ENCODE measurements at regions not wholly inside any gene's neighbourhood (a gene's known extent, or its start where the extent isn't known, plus 50 kb on each side); places are given as distances from the start of the nearest gene placed in this dataset.

DNA sequence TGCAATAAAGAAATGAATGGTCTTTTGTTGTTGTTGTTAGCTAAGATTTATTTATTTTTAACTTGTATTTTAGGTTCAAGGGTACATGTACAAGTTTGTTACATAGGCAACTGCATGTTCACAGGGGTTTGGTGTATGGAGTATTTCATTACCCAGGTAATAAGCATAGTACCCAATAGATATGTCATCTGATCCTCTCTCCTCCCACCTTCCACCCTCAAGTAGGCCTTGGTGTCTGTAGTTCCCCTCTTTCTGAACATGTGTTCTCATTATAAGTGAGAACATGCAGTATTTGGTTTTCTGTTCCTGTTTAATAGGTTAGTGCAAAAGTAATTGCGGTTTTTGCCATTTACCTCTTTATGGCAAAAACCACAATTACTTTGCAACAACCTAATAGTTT, 554.1 kb downstream of the TBC1D4 start:
- TF ChIP-seq, protein P1, sequence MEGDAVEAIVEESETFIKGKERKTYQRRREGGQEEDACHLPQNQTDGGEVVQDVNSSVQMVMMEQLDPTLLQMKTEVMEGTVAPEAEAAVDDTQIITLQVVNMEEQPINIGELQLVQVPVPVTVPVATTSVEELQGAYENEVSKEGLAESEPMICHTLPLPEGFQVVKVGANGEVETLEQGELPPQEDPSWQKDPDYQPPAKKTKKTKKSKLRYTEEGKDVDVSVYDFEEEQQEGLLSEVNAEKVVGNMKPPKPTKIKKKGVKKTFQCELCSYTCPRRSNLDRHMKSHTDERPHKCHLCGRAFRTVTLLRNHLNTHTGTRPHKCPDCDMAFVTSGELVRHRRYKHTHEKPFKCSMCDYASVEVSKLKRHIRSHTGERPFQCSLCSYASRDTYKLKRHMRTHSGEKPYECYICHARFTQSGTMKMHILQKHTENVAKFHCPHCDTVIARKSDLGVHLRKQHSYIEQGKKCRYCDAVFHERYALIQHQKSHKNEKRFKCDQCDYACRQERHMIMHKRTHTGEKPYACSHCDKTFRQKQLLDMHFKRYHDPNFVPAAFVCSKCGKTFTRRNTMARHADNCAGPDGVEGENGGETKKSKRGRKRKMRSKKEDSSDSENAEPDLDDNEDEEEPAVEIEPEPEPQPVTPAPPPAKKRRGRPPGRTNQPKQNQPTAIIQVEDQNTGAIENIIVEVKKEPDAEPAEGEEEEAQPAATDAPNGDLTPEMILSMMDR (IDR thresholded peaks at IDR 0.05; ENCODE audit: borderline replicate concordance, extremely low read depth, insufficient read depth): no peak

DNA sequence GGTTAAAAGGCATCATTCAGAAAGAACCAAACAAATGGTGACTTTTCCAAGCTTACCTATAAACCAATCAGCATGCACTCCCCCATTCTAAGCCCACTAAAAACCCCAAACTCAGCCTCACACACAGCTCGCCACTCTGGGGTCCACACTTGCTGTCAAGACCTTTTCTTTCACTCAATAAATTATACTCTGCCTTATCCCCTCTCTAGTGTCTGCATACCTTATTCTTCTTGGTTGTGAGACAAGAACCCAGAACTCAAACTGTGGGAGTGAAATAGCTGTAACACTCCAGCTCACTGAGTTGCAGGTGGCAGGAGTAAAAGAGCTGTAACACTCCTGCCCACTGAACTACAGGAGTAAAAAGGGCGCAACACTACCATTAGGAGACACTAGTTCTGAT, 559.0 kb downstream of the TBC1D4 start:
- DNase-seq (no peak), FAIRE-seq (no peak)
- H3K27me3 ChIP-seq (ENCODE audit: control insufficient read depth, insufficient read depth, low read length): no peaks in the 10 kb centered on the region
- H3K9ac ChIP-seq (ENCODE audit: low read length in 3 of 3): no peak overlapping the region
- intact Hi-C loops (cut with DNase I): no loop called here
- TF ChIP-seq, protein P1 (IDR thresholded peaks at IDR 0.05; ENCODE audit: borderline replicate concordance, extremely low read depth, insufficient read depth): no peak
- H3K4me1 ChIP-seq (ENCODE audit: control insufficient read depth in 2 of 3, insufficient read depth in 2 of 3, low read depth in 1 of 3, low read length in 3 of 3): no peaks in the 10 kb centered on the region
- H3K9me3 ChIP-seq (ENCODE audit: control insufficient read depth in 2 of 3, insufficient read depth in 1 of 3, low read length in 3 of 3): peaks cover 0 to 16% (median 5%) of the 10 kb centered on the region in 3 donors
- H3K36me3 ChIP-seq (ENCODE audit: control insufficient read depth in 2 of 3, insufficient read depth in 3 of 3, low read length in 3 of 3): no peaks in the 10 kb centered on the region
- H3K4me3 ChIP-seq (ENCODE audit: low read length in 3 of 3): no peak overlapping the region
- no peak overlapping the region for H3K27ac ChIP-seq (ENCODE audit: low read depth in 2 of 2, low read length in 2 of 2)

More for the DNA sequence above, 554.1 kb downstream of the TBC1D4 start:
- Histone ChIP-seq H3K27me3 (ENCODE audit: control insufficient read depth, insufficient read depth, low read length) (no peaks in the 10 kb centered on the region), H3K4me1 (ENCODE audit: control insufficient read depth in 2 of 3, insufficient read depth in 2 of 3, low read depth in 1 of 3, low read length in 3 of 3) (no peaks in the 10 kb centered on the region), H3K9ac (ENCODE audit: low read length in 3 of 3) (no peak overlapping the region), H3K27ac (ENCODE audit: low read depth in 2 of 2, low read length in 2 of 2) (no peak overlapping the region), H3K9me3 (ENCODE audit: control insufficient read depth in 2 of 3, insufficient read depth in 1 of 3, low read length in 3 of 3) (peaks cover 0 to 13% (median 4%) of the 10 kb centered on the region in 3 donors), H3K36me3 (ENCODE audit: control insufficient read depth in 2 of 3, insufficient read depth in 3 of 3, low read length in 3 of 3) (no peaks in the 10 kb centered on the region), H3K4me3 (ENCODE audit: low read length in 3 of 3) (no peak overlapping the region)
- FAIRE-seq (no peak), DNase-seq (no peak)
- intact Hi-C loops (cut with DNase I): no loop called here

- Histone ChIP-seq H3K9ac (ENCODE audit: low read length in 3 of 3) (no peak overlapping the region), H3K4me1 (ENCODE audit: control insufficient read depth in 2 of 3, insufficient read depth in 2 of 3, low read depth in 1 of 3, low read length in 3 of 3) (no peaks in the 10 kb centered on the region), H3K4me3 (ENCODE audit: low read length in 3 of 3) (no peak overlapping the region), H3K9me3 (ENCODE audit: control insufficient read depth in 2 of 3, insufficient read depth in 1 of 3, low read length in 3 of 3) (peaks cover 0 to 7% (median 3%) of the 10 kb centered on the region in 3 donors), H3K27me3 (ENCODE audit: control insufficient read depth, insufficient read depth, low read length) (no peaks in the 10 kb centered on the region), H3K36me3 (ENCODE audit: control insufficient read depth in 2 of 3, insufficient read depth in 3 of 3, low read length in 3 of 3) (no peaks in the 10 kb centered on the region), H3K27ac (ENCODE audit: low read depth in 2 of 2, low read length in 2 of 2) (no peak overlapping the region)
- FAIRE-seq (no peak), DNase-seq (no peak)
- intact Hi-C loops (cut with DNase I): no loop called here
- TF ChIP-seq, protein P1 (IDR thresholded peaks at IDR 0.05; ENCODE audit: borderline replicate concordance, extremely low read depth, insufficient read depth): no peak
Measured at GRCh38 chr13:74921326-74921725, 560.6 kb downstream of the TBC1D4 start.

GRCh38 chr13:74920920-74921319, 561.0 kb downstream of the TBC1D4 start:
- H3K4me1 ChIP-seq (ENCODE audit: control insufficient read depth in 2 of 3, insufficient read depth in 2 of 3, low read depth in 1 of 3, low read length in 3 of 3): no peaks in the 10 kb centered on the region
- intact Hi-C loops (cut with DNase I): no loop called here
- no peak overlapping the region for H3K27ac ChIP-seq (ENCODE audit: low read depth in 2 of 2, low read length in 2 of 2)
- no peak for DNase-seq
- H3K4me3 ChIP-seq (ENCODE audit: low read length in 3 of 3): no peak overlapping the region
- H3K27me3 ChIP-seq (ENCODE audit: control insufficient read depth, insufficient read depth, low read length): no peaks in the 10 kb centered on the region
- H3K36me3 ChIP-seq (ENCODE audit: control insufficient read depth in 2 of 3, insufficient read depth in 3 of 3, low read length in 3 of 3): no peaks in the 10 kb centered on the region
- TF ChIP-seq, protein P1 (IDR thresholded peaks at IDR 0.05; ENCODE audit: borderline replicate concordance, extremely low read depth, insufficient read depth): no peak
- no peak overlapping the region for H3K9ac ChIP-seq (ENCODE audit: low read length in 3 of 3)
- no peak for FAIRE-seq
- H3K9me3 ChIP-seq (ENCODE audit: control insufficient read depth in 2 of 3, insufficient read depth in 1 of 3, low read length in 3 of 3): peaks cover 0 to 7% (median 3%) of the 10 kb centered on the region in 3 donors
